AG04450 (cell line): ENCODE measurements at regions not wholly inside any gene's neighbourhood (a gene's known extent, or its start where the extent isn't known, plus 50 kb on each side); places are given as distances from the start of the nearest gene placed in this dataset.

Source experiments
- CTCF ChIA-PET: fragments of 300-600, 350-600 bp; formaldehyde crosslinking; extraction: SDS; loops from one replicate; lab custom pipeline; 2022; ENCODE audit warnings: antibody characterized with exemption, inconsistent platforms; lab: Charles Lee
- POLR2A ChIA-PET: fragments of 350-600 bp; formaldehyde crosslinking; extraction: SDS; loops from one replicate; lab custom pipeline; 2021; ENCODE audit warnings: antibody characterized with exemption, inconsistent platforms; lab: Yijun Ruan, JAX
- DNase-seq: peaks from one replicate; pipeline ENCODE4 v3.0.0-alpha.2; 2011; ENCODE audit warnings: low read depth, low spot score
- H3K27ac ChIP-seq: one replicate; pipeline ENCODE4 v1.5.1; 2012; ENCODE audit warnings: low read depth, low read length, control low read depth
- H3K27me3 ChIP-seq: one replicate; pipeline ENCODE4 v1.6.0; 2012; ENCODE audit warnings: low read length; ENCODE audit not compliant: control insufficient read depth, insufficient read depth
- H3K4me3 ChIP-seq: 2 replicates; pipeline ENCODE4 v1.5.1; 2011; ENCODE audit warnings: mild to moderate bottlenecking, low read depth, low read length, control low read depth
- H3K9me3 ChIP-seq: 2 replicates; pipeline ENCODE4 v1.5.1; 2012; ENCODE audit warnings: low read length; ENCODE audit not compliant: control insufficient read depth, insufficient read depth
- TF ChIP-seq, protein P1 (sequence below): IDR thresholded peaks from 2 replicates; pipeline ENCODE4 v1.5.1; 2011; ENCODE audit warnings: low read depth, low read length, control low read depth, inconsistent platforms

- TF ChIP-seq, protein P1, sequence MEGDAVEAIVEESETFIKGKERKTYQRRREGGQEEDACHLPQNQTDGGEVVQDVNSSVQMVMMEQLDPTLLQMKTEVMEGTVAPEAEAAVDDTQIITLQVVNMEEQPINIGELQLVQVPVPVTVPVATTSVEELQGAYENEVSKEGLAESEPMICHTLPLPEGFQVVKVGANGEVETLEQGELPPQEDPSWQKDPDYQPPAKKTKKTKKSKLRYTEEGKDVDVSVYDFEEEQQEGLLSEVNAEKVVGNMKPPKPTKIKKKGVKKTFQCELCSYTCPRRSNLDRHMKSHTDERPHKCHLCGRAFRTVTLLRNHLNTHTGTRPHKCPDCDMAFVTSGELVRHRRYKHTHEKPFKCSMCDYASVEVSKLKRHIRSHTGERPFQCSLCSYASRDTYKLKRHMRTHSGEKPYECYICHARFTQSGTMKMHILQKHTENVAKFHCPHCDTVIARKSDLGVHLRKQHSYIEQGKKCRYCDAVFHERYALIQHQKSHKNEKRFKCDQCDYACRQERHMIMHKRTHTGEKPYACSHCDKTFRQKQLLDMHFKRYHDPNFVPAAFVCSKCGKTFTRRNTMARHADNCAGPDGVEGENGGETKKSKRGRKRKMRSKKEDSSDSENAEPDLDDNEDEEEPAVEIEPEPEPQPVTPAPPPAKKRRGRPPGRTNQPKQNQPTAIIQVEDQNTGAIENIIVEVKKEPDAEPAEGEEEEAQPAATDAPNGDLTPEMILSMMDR = no peak
- ChIA-PET CTCF (no interaction called here), POLR2A (interaction anchor here (0.7 kb wide), 1 partner anchor 53 kb away, joined by 14 read pairs; no protein-coding TSS in a partner anchor)
- Histone ChIP-seq H3K4me3 (no peak overlapping the region), H3K27me3 (peaks cover 2% of the 10 kb centered on the region), H3K27ac (peak overlapping the region; percentile 53), H3K9me3 (no peaks in the 10 kb centered on the region)
- no peak for DNase-seq
Measured at GRCh38 chr10:14450041-14450491, 119.3 kb upstream of the FRMD4A start.

DNA sequence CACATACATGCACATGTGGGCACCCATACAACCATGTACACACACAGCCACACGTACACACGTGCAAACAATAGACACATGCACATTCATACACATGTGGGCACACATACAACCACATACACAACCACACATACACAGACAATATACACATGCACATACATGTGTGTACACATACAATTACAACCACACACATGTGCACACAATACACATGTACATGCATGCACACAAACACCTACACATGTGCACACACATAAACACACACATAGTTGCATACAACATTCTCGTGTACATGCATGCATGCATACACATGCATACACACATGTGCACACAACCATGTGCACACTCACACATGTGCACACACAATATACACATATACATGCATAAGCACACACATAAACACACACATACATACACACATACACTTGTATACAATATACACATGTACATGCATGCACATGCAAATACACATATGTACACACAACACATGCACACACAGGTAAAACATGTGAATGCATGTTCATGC lies 118.6 kb upstream of the FRMD4A start:
- no peak for DNase-seq
- Histone ChIP-seq H3K4me3 (no peak overlapping the region), H3K9me3 (no peaks in the 10 kb centered on the region), H3K27ac (no peak overlapping the region), H3K27me3 (peaks cover 2% of the 10 kb centered on the region)
- POLR2A ChIA-PET = no interaction called here
- CTCF ChIA-PET = no interaction called here
- TF ChIP-seq, protein P1 = no peak

DNA sequence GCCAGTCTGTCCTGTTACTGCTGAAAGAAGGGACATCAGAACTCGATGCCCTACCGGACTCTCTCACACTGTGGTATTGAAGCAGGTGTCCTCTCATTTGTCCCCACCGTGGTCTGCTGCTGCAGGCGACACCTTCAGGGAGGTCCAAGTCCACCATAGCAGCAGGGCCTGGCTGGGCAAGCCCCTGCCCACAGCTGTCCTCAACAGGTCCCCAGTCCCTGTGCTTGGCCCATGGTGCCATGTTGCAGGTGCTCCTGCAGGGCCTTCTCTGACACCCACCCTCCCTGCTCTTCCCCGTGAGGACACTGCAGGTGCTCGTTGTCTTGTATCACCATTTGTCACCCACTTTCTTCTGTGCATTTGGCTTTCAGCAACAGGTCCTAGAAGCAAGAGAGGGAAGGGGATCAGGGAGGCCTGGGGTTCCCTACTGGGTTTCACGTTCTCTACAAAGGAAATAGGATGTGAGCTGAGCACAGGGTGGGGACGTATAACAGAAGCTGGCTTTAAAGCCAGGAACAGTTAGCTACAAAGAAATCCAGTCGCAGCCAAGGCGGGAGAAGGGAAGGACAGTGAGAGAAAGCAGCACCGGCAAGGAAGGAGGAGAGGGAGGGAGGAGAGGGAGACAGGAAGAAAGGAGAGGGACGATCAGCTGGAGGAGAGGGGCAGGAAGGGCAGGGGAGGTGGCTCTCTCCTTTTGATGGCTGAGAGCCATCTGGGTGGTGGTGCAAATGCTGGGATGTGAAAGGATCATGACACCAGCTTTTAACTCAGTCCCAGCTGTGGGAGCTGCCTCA lies 117.7 kb upstream of the FRMD4A start:
- no peak for DNase-seq
- H3K27me3 ChIP-seq = no peaks in the 10 kb centered on the region
- CTCF ChIA-PET = interaction anchor here (0.6 kb wide), 1 partner anchor 250 kb away, joined by 3 read pairs; no protein-coding TSS in a partner anchor

GRCh38 chr10:14447094-14447839 lies 116.5 kb upstream of the FRMD4A start:
- H3K27ac ChIP-seq = no peak overlapping the region
- no peak for DNase-seq
- H3K9me3 ChIP-seq = no peaks in the 10 kb centered on the region
- H3K27me3 ChIP-seq = no peaks in the 10 kb centered on the region
- no peak overlapping the region for H3K4me3 ChIP-seq
- ChIA-PET POLR2A (no interaction called here), CTCF (no interaction called here)
- TF ChIP-seq, protein P1 = no peak

More for the DNA sequence above, 117.7 kb upstream of the FRMD4A start:
- Histone ChIP-seq H3K4me3 (no peak overlapping the region), H3K27ac (no peak overlapping the region), H3K9me3 (no peaks in the 10 kb centered on the region)
- POLR2A ChIA-PET = no interaction called here
- TF ChIP-seq, protein P1 = no peak
